Hepatocyte (in vitro differentiated cells): ENCODE measurements at regions not wholly inside any gene's neighbourhood (a gene's known extent, or its start where the extent isn't known, plus 50 kb on each side); places are given as distances from the start of the nearest gene placed in this dataset.
"Not testable (repeated sequence)": the region's sequence is repeated elsewhere in the genome, so short reads cannot be mapped to it uniquely, and the experiment has no call there.

ENCODE experiments used
- DNase-seq: peaks from one replicate; pipeline ENCODE4 v3.0.0-alpha.2; 2016; ENCODE audit warnings: low spot score
- H2AFZ ChIP-seq: fragments of 200-600 bp; sonication (generic); 2 replicates; pipeline ENCODE4 v1.6.0; 2016; ENCODE audit warnings: antibody characterized with exemption, mild to moderate bottlenecking
- H3K27ac ChIP-seq: fragments of 200-600 bp; sonication (generic); 2 replicates; pipeline ENCODE4 v1.5.1; 2016; ENCODE audit warnings: mild to moderate bottlenecking
- H3K27me3 ChIP-seq: fragments of 200-600 bp; sonication (generic); 2 replicates; pipeline ENCODE4 v1.6.1; 2016
- H3K36me3 ChIP-seq: fragments of 200-600 bp; sonication (generic); replicated peaks from 2 replicates; pipeline ENCODE4 v1.5.1; 2016; ENCODE audit warnings: low read depth; ENCODE audit not compliant: insufficient read depth
- H3K4me1 ChIP-seq: fragments of 200-600 bp; sonication (generic); 2 replicates; pipeline ENCODE4 v1.5.1; 2016; ENCODE audit warnings: mild to moderate bottlenecking, moderate library complexity; ENCODE audit not compliant: insufficient read depth
- H3K4me2 ChIP-seq: fragments of 200-600 bp; sonication (generic); 2 replicates; pipeline ENCODE4 v1.6.0; 2016
- H3K4me3 ChIP-seq: fragments of 200-600 bp; sonication (generic); 2 replicates; pipeline ENCODE4 v1.5.1; 2016; ENCODE audit warnings: mild to moderate bottlenecking
- H3K79me2 ChIP-seq: fragments of 200-600 bp; sonication (generic); 2 replicates; pipeline ENCODE4 v1.6.0; 2017; ENCODE audit warnings: mild to moderate bottlenecking
- H3K9me2 ChIP-seq: fragments of 200-600 bp; sonication (generic); replicated peaks from 2 replicates; pipeline ENCODE4 v1.6.0; 2017; ENCODE audit warnings: mild to moderate bottlenecking; ENCODE audit not compliant: insufficient read depth
- H3K9me3 ChIP-seq: fragments of 200-600 bp; sonication (generic); 2 replicates; pipeline ENCODE4 v1.5.1; 2016; ENCODE audit warnings: low read depth, mild to moderate bottlenecking
- H4K20me1 ChIP-seq: fragments of 200-600 bp; sonication (generic); 2 replicates; pipeline ENCODE4 v1.6.0; 2016; ENCODE audit warnings: mild to moderate bottlenecking; ENCODE audit not compliant: insufficient read depth, poor library complexity, severe bottlenecking
- EZH2 ChIP-seq: fragments of 200-600 bp; sonication (generic); IDR thresholded peaks from 2 replicates; pipeline ENCODE4 v1.6.1; 2016; ENCODE audit warnings: antibody characterized with exemption, mild to moderate bottlenecking, borderline replicate concordance
- EZH2phosphoT487 ChIP-seq: fragments of 200-600 bp; sonication (generic); IDR thresholded peaks from one replicate; pipeline ENCODE4 v1.6.1; 2018; ENCODE audit warnings: antibody characterized with exemption, mild to moderate bottlenecking, low read depth, moderate library complexity; ENCODE audit not compliant: unreplicated experiment, severe bottlenecking
- WGBS: methylation state at CpG from one replicate; pipeline ENCODE4 v1.1.6; 2016; ENCODE audit warnings: low lambda C conversion rate; ENCODE audit errors: missing lambda C conversion rate; 5-methylcytosine and 5-hydroxymethylcytosine counted together
- TF ChIP-seq, protein P1 (sequence below): fragments of 200-600 bp; sonication (generic); IDR thresholded peaks from 2 replicates; pipeline ENCODE4 v1.5.1; 2016; ENCODE audit warnings: antibody characterized with exemption, mild to moderate bottlenecking; ENCODE audit not compliant: poor library complexity

DNA sequence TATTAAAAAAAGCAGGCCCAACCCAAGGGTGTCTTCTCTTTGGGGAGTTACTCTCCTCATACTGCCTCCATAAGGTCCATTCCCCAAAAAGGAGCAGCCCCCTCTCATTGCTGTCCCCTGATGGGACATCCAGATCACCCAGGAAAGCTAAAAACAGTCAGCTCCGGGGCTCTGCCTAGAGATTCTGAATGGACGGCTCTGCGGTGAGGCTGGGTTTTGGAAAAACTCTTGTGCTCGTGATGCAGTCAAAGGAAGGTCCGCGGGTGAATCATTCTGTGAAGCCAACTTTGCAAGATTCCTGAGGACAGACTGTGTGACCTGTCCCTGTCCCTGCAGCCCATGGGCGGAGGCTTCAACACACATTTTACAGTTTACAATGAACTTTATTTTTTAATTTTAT is 351.5 kb downstream of the TYW1 start:
- Histone ChIP-seq H4K20me1 (no peaks in the 10 kb centered on the region), H3K4me1 (no peaks in the 10 kb centered on the region), H3K79me2 (no peaks in the 10 kb centered on the region), H2AFZ (no peak overlapping the region), H3K9me2 (no peaks in the 10 kb centered on the region), H3K4me2 (no peak overlapping the region), H3K4me3 (no peak overlapping the region), H3K36me3 (no peaks in the 10 kb centered on the region), H3K27ac (no peak overlapping the region), H3K27me3 (no peaks in the 10 kb centered on the region), H3K9me3 (no peaks in the 10 kb centered on the region)
- over 99% methylated on average over 7 of the region's 7 CpGs for WGBS
- TF ChIP-seq, protein P1, sequence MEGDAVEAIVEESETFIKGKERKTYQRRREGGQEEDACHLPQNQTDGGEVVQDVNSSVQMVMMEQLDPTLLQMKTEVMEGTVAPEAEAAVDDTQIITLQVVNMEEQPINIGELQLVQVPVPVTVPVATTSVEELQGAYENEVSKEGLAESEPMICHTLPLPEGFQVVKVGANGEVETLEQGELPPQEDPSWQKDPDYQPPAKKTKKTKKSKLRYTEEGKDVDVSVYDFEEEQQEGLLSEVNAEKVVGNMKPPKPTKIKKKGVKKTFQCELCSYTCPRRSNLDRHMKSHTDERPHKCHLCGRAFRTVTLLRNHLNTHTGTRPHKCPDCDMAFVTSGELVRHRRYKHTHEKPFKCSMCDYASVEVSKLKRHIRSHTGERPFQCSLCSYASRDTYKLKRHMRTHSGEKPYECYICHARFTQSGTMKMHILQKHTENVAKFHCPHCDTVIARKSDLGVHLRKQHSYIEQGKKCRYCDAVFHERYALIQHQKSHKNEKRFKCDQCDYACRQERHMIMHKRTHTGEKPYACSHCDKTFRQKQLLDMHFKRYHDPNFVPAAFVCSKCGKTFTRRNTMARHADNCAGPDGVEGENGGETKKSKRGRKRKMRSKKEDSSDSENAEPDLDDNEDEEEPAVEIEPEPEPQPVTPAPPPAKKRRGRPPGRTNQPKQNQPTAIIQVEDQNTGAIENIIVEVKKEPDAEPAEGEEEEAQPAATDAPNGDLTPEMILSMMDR, result no peak
- TF ChIP-seq EZH2 (no peak), EZH2phosphoT487 (no peak)
- no peak for DNase-seq

DNA sequence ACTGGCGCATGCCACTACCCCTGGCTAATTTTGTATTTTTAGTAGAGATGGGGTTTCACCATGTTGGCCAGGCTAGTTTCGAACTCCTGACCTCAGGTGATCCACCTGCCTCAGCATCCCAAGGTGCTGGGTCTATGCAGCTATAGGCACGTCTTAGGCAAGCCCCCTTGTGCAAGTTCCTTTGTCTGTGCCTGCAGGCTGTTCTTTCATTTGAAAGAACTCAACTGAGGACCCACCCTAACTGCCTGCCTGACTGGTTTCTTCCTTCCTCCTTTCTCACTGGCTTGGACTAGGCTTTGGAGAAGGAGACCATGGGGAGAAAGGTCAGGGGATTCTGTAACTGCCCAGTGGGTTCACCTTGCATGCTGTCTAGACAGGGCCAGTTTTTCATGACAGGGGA is 361.0 kb downstream of the TYW1 start:
- H3K4me1 ChIP-seq, H3K4me3 ChIP-seq, H3K36me3 ChIP-seq, DNase-seq, H3K9me2 ChIP-seq, H3K27ac ChIP-seq, H4K20me1 ChIP-seq, H3K9me3 ChIP-seq, H3K79me2 ChIP-seq, H3K4me2 ChIP-seq, H3K27me3 ChIP-seq, H2AFZ ChIP-seq: not testable (repeated sequence)
- WGBS, result 95% methylated on average over 3 of the region's 3 CpGs

DNA sequence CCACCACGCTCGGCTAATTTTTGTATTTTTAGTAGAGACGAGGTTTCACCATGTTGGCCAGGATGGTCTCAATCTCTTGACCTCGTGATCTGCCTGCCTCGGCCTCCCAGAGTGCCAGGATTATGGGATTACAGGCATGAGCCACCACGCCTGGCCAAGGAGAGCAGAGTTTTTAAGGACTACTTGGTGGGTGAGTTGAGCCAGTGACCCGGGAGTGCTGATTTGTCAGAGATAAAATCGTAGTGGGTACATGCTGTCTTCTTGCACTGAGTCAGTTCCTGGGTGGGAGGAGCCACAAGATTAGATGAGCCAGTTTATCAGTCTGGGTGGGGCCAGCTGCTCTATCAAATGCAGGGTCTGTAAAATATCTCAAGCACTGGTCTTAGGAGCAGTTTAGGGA is 361.7 kb downstream of the TYW1 start:
- H3K4me1 ChIP-seq, DNase-seq, H3K4me2 ChIP-seq, H2AFZ ChIP-seq, H3K9me3 ChIP-seq, H3K4me3 ChIP-seq, H3K36me3 ChIP-seq, H3K27ac ChIP-seq, H4K20me1 ChIP-seq, H3K79me2 ChIP-seq, H3K9me2 ChIP-seq, H3K27me3 ChIP-seq: not testable (repeated sequence)
- 73% methylated on average over 8 of the region's 8 CpGs for WGBS

DNA sequence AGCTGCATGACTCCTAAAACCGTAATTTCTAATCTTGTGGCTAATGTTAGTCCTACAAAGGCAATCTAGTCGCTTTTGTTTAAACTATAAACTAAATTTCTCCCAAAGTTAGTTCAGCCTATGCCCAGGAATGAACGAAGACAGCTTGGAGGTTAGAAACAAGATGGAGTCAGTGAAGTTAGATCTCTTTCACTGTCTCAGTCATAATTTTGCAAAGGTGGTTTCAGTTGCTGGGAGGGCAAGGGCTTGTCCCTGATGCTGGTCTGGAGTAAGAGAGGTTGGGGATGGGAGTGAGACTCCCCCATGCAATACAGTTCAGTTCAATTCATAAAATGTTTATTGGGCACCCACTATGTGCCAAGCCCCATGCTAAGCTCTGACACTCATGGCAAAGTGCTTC is 362.1 kb downstream of the TYW1 start:
- not testable (repeated sequence) for H3K36me3 ChIP-seq, H3K27ac ChIP-seq, H4K20me1 ChIP-seq, H2AFZ ChIP-seq, H3K27me3 ChIP-seq, DNase-seq, H3K4me3 ChIP-seq, H3K9me2 ChIP-seq, H3K4me1 ChIP-seq, H3K9me3 ChIP-seq, H3K79me2 ChIP-seq, H3K4me2 ChIP-seq
- 57% methylated on average over 3 of the region's 3 CpGs for WGBS

DNA sequence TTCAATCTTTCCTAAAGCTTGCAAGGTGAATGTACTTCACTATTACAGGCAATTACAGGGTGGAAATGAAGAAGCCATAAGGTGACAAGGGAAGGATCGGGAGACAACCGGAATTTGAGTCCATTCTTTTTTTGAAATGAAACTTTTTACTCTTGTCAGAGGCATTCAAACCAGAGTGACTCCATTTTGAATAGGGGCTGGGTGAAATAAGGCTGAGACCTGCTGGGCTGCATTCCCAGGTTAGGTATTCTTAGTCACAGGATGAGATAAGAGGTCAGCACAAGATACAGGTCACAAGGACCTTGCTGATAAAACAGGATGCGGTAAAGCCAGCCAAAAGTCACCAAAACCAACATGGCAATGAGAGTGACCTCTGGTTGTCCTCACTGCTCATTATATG is 363.3 kb downstream of the TYW1 start:
- Histone ChIP-seq H3K79me2 (no peaks in the 10 kb centered on the region), H3K27ac (no peak overlapping the region), H4K20me1 (no peaks in the 10 kb centered on the region), H3K9me3 (no peaks in the 10 kb centered on the region), H3K36me3 (no peaks in the 10 kb centered on the region), H3K9me2 (no peaks in the 10 kb centered on the region), H2AFZ (no peak overlapping the region), H3K4me1 (no peaks in the 10 kb centered on the region), H3K27me3 (no peaks in the 10 kb centered on the region), H3K4me2 (no peak overlapping the region), H3K4me3 (no peak overlapping the region)
- no peak for DNase-seq
- WGBS, result 35% methylated on average over 3 of the region's 3 CpGs
- no peak for TF ChIP-seq EZH2phosphoT487
- TF ChIP-seq, protein P1, result no peak
- no peak for TF ChIP-seq EZH2
